IMR-90 (cell line): ENCODE measurements at regions not wholly inside any gene's neighbourhood (a gene's known extent, or its start where the extent isn't known, plus 50 kb on each side); places are given as distances from the start of the nearest gene placed in this dataset.

Experiments used
- ATAC-seq: fragments of 200-7000 bp; cut with Tn5 transposase; 2 replicates; pipeline ENCODE4 v1.9.1; 2020; ENCODE audit warnings: low read depth, mild to moderate bottlenecking, moderate library complexity
- BruUV-seq: library from RNA; stranded (reverse); fragments of 400-500 nt; replicated peaks from 2 replicates; lab custom pipeline; 2021; lab: Mats Ljungman, UMichigan
- CTCF ChIA-PET: fragments of 300-600 bp; formaldehyde crosslinking; extraction: SDS; loops from one replicate; lab custom pipeline; 2021; ENCODE audit warnings: antibody characterized with exemption; lab: Yijun Ruan, JAX
- POLR2A ChIA-PET: fragments of 300-600 bp; sonication (Branson Sonifier 250); formaldehyde crosslinking; loops from one replicate; lab custom pipeline; 2022; ENCODE audit warnings: antibody characterized with exemption; ENCODE audit not compliant: unreplicated experiment; lab: Charles Lee
- DNase-seq: peaks from one replicate; pipeline ENCODE4 v3.0.0; 2013
- H2AFZ ChIP-seq: replicated peaks from 2 replicates; pipeline ENCODE3; 2013; ENCODE audit warnings: low read length, mild to moderate bottlenecking; ENCODE audit not compliant: poor library complexity
- H2AK5ac ChIP-seq: 2 replicates; pipeline ENCODE4 v1.6.1; 2013; ENCODE audit warnings: low read depth, low read length, inconsistent platforms
- H2AK9ac ChIP-seq: replicated peaks from 2 replicates; pipeline ENCODE3; 2013; ENCODE audit warnings: mild to moderate bottlenecking, low read depth, low read length, moderate library complexity; ENCODE audit not compliant: poor library complexity
- H2BK120ac ChIP-seq: 2 replicates; pipeline ENCODE4 v1.6.1; 2013; ENCODE audit warnings: low read depth, low read length, inconsistent platforms
- H2BK15ac ChIP-seq: 3 replicates; pipeline ENCODE4 v1.6.1; 2013; ENCODE audit warnings: low read depth, low read length, inconsistent platforms
- H2BK20ac ChIP-seq: 2 replicates; pipeline ENCODE4 v1.6.1; 2013; ENCODE audit warnings: low read depth, mild to moderate bottlenecking, inconsistent platforms, low read length, moderate library complexity
- H2BK5ac ChIP-seq: 2 replicates; pipeline ENCODE4 v1.6.1; 2013; ENCODE audit warnings: mild to moderate bottlenecking, low read depth, low read length, inconsistent platforms; ENCODE audit not compliant: poor library complexity, severe bottlenecking
- H3K14ac ChIP-seq: replicated peaks from 2 replicates; pipeline ENCODE4 v1.6.1; 2013; ENCODE audit warnings: low read depth, low read length, inconsistent platforms
- H3K18ac ChIP-seq: 2 replicates; pipeline ENCODE4 v1.6.1; 2013; ENCODE audit warnings: low read depth, low read length, control low read depth
- H3K23ac ChIP-seq: 2 replicates; pipeline ENCODE4 v1.6.1; 2013; ENCODE audit warnings: low read depth, low read length, inconsistent platforms
- H3K27ac ChIP-seq: 2 replicates; pipeline ENCODE4 v1.5.1; 2013; ENCODE audit warnings: mild to moderate bottlenecking, control low read depth, low read length; ENCODE audit not compliant: insufficient read depth
- H3K27me3 ChIP-seq: 2 replicates; pipeline ENCODE4 v1.6.1; 2013; ENCODE audit warnings: low read length; ENCODE audit not compliant: control insufficient read depth, insufficient read depth
- H3K36me3 ChIP-seq: 2 replicates; pipeline ENCODE4 v1.6.1; 2013; ENCODE audit warnings: low read length, mixed read lengths; ENCODE audit not compliant: control insufficient read depth, insufficient read depth
- H3K4ac ChIP-seq: 2 replicates; pipeline ENCODE4 v1.6.1; 2013; ENCODE audit warnings: low read depth, low read length, inconsistent platforms
- H3K4me1 ChIP-seq: 2 replicates; pipeline ENCODE4 v1.6.1; 2013; ENCODE audit warnings: low read length, mixed read lengths; ENCODE audit not compliant: control insufficient read depth, insufficient read depth
- H3K4me2 ChIP-seq: 2 replicates; pipeline ENCODE4 v1.6.1; 2013; ENCODE audit warnings: low read depth, mild to moderate bottlenecking, control low read depth, low read length, moderate library complexity
- H3K4me3 ChIP-seq: 2 replicates; pipeline ENCODE4 v1.5.1; 2013; ENCODE audit warnings: low read depth, mild to moderate bottlenecking, control low read depth, low read length, moderate library complexity; ENCODE audit not compliant: insufficient read depth
- H3K56ac ChIP-seq: 2 replicates; pipeline ENCODE4 v1.6.1; 2013; ENCODE audit warnings: low read length, inconsistent platforms; ENCODE audit not compliant: insufficient read depth; ENCODE audit errors: extremely low read depth
- H3K79me1 ChIP-seq, 2 experiments: 2 replicates each; pipeline ENCODE4 v1.6.1; 2013; ENCODE audit warnings: low read length in 2 of 2, inconsistent platforms in 1 of 2, low read depth in 1 of 2
- H3K9ac ChIP-seq: 2 replicates; pipeline ENCODE4 v1.6.1; 2013; ENCODE audit warnings: low read depth, low read length, control low read depth
- H3K9me1 ChIP-seq: 2 replicates; pipeline ENCODE4 v1.6.1; 2013; ENCODE audit warnings: low read length, inconsistent platforms; ENCODE audit not compliant: insufficient read depth
- H3K9me3 ChIP-seq: 2 replicates; pipeline ENCODE4 v1.6.1; 2013; ENCODE audit warnings: low read length; ENCODE audit not compliant: control insufficient read depth, insufficient read depth
- H4K20me1 ChIP-seq: 2 replicates; pipeline ENCODE4 v1.6.1; 2013; ENCODE audit warnings: low read length, inconsistent platforms; ENCODE audit not compliant: insufficient read depth
- H4K5ac ChIP-seq: 2 replicates; pipeline ENCODE4 v1.6.1; 2013; ENCODE audit warnings: mild to moderate bottlenecking, low read depth, low read length, control low read depth
- H4K8ac ChIP-seq, 2 experiments: 2 replicates each; pipeline ENCODE4 v1.6.1; 2013; ENCODE audit warnings: low read depth in 2 of 2, low read length in 2 of 2, control low read depth in 1 of 2, inconsistent platforms in 1 of 2
- H4K91ac ChIP-seq: 2 replicates; pipeline ENCODE4 v1.6.1; 2013; ENCODE audit warnings: low read depth, low read length, inconsistent platforms; ENCODE audit not compliant: insufficient read depth
- BHLHE40 ChIP-seq: fragments of 150-350 bp; IDR thresholded peaks from 2 replicates; pipeline ENCODE4 v1.6.1; 2016; ENCODE audit warnings: mild to moderate bottlenecking, low read depth, low read length
- CEBPB ChIP-seq: IDR thresholded peaks from 2 replicates; pipeline ENCODE4 v1.6.1; 2012; ENCODE audit warnings: low read depth, low read length, improper control_type of control experiment
- CHD1 ChIP-seq: IDR thresholded peaks from 2 replicates; pipeline ENCODE4 v1.6.1; 2012; ENCODE audit warnings: low read depth, low read length, improper control_type of control experiment
- FOS ChIP-seq: fragments of 150-350 bp; IDR thresholded peaks from 2 replicates; pipeline ENCODE4 v1.6.1; 2016; ENCODE audit warnings: low read depth, low read length
- MAFK ChIP-seq: IDR thresholded peaks from 2 replicates; pipeline ENCODE4 v1.6.1; 2012; ENCODE audit warnings: low read depth, low read length, improper control_type of control experiment
- MAZ ChIP-seq: IDR thresholded peaks from 2 replicates; pipeline ENCODE4 v1.6.1; 2012; ENCODE audit warnings: low read depth, mild to moderate bottlenecking, low read length, improper control_type of control experiment, moderate library complexity, borderline replicate concordance
- MXI1 ChIP-seq: IDR thresholded peaks from 2 replicates; pipeline ENCODE4 v1.6.1; 2012; ENCODE audit warnings: low read depth, mild to moderate bottlenecking, low read length, moderate library complexity, borderline replicate concordance
- NFE2L2 ChIP-seq: fragments of 150-350 bp; IDR thresholded peaks from 2 replicates; pipeline ENCODE4 v1.6.1; 2016; ENCODE audit warnings: low read depth, mild to moderate bottlenecking, low read length
- POLR2A ChIP-seq: IDR thresholded peaks from 2 replicates; pipeline ENCODE4 v1.6.1; 2012; ENCODE audit warnings: mild to moderate bottlenecking, low read depth, low read length
- RAD21 ChIP-seq: IDR thresholded peaks from 2 replicates; pipeline ENCODE4 v1.6.1; 2012; ENCODE audit warnings: low read length, improper control_type of control experiment
- RCOR1 ChIP-seq: IDR thresholded peaks from 2 replicates; pipeline ENCODE4 v1.6.1; 2012; ENCODE audit warnings: mild to moderate bottlenecking, low read length, improper control_type of control experiment; ENCODE audit not compliant: insufficient replicate concordance
- RFX5 ChIP-seq: IDR thresholded peaks from 2 replicates; pipeline ENCODE4 v1.8.0; 2012; ENCODE audit warnings: low read depth, mild to moderate bottlenecking, low read length, moderate library complexity
- SMC3 ChIP-seq: fragments of 150-350 bp; IDR thresholded peaks from 2 replicates; pipeline ENCODE4 v1.6.1; 2016; ENCODE audit warnings: low read depth, mild to moderate bottlenecking, antibody characterized with exemption, low read length, moderate library complexity
- dilution Hi-C: fragments of 300-500 bp; cut with HindIII; formaldehyde crosslinking; loops from one replicate; pipeline ENCODE4 v1.14.3; 2018; ENCODE audit warnings: low sequenced_read_pairs; ENCODE audit not compliant: unreplicated experiment
- in situ Hi-C: fragments of 300-500 bp; cut with MboI; formaldehyde crosslinking; loops from 3 replicates; pipeline ENCODE4 v1.14.3; 2019; ENCODE audit warnings: low sequenced_read_pairs, inconsistent platforms, mixed read lengths
- intact Hi-C: fragments of 100-400 bp; cut with micrococcal nuclease; formaldehyde crosslinking; loops from 2 replicates; pipeline ENCODE4 v1.10.0; 2022
- TF ChIP-seq, protein P1 (sequence below): fragments of 150-350 bp; IDR thresholded peaks from 2 replicates; pipeline ENCODE4 v1.6.1; 2016; ENCODE audit warnings: low read depth, mild to moderate bottlenecking, low read length, moderate library complexity, borderline replicate concordance
- TF ChIP-seq, protein P2 (sequence below): fragments of 150-350 bp; IDR thresholded peaks from 2 replicates; pipeline ENCODE4 v1.6.1; 2017; ENCODE audit warnings: mild to moderate bottlenecking, antibody characterized with exemption, low read length, low read depth
- TF ChIP-seq, protein P3 (sequence below): conservative IDR thresholded peaks from 2 replicates; pipeline ENCODE4 v1.5.1; 2012; ENCODE audit warnings: mild to moderate bottlenecking, low read depth, low read length, improper control_type of control experiment

DNA sequence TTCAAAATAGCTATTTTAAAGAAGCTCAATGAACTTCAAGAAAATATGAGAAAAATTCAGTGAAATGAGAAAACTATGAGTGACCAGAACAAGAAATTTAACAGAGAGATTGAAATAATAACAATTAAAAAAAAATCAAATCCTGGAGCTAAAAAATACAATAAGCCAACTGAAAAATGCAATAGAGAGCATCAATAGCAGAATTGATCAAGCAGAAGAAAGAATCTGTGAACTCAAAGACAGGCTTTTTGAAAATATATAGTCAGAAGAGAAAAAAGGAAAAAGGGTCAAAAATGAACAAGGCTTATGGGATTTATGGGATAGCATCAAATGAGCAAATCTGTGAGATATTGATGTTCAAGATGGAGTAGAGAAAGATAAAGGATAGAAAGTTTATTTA, 133.0 kb downstream of the OTUD1 start:
- TF ChIP-seq MAZ (no peak), CEBPB (no peak), SMC3 (no peak), NFE2L2 (no peak), BHLHE40 (no peak), MAFK (no peak), MXI1 (no peak), CHD1 (no peak), POLR2A (no peak), RCOR1 (no peak), RFX5 (no peak), RAD21 (no peak), FOS (no peak)
- TF ChIP-seq, protein P1, sequence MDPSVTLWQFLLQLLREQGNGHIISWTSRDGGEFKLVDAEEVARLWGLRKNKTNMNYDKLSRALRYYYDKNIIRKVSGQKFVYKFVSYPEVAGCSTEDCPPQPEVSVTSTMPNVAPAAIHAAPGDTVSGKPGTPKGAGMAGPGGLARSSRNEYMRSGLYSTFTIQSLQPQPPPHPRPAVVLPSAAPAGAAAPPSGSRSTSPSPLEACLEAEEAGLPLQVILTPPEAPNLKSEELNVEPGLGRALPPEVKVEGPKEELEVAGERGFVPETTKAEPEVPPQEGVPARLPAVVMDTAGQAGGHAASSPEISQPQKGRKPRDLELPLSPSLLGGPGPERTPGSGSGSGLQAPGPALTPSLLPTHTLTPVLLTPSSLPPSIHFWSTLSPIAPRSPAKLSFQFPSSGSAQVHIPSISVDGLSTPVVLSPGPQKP, result no peak
- TF ChIP-seq, protein P2, sequence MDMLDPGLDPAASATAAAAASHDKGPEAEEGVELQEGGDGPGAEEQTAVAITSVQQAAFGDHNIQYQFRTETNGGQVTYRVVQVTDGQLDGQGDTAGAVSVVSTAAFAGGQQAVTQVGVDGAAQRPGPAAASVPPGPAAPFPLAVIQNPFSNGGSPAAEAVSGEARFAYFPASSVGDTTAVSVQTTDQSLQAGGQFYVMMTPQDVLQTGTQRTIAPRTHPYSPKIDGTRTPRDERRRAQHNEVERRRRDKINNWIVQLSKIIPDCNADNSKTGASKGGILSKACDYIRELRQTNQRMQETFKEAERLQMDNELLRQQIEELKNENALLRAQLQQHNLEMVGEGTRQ, result no peak
- TF ChIP-seq, protein P3, sequence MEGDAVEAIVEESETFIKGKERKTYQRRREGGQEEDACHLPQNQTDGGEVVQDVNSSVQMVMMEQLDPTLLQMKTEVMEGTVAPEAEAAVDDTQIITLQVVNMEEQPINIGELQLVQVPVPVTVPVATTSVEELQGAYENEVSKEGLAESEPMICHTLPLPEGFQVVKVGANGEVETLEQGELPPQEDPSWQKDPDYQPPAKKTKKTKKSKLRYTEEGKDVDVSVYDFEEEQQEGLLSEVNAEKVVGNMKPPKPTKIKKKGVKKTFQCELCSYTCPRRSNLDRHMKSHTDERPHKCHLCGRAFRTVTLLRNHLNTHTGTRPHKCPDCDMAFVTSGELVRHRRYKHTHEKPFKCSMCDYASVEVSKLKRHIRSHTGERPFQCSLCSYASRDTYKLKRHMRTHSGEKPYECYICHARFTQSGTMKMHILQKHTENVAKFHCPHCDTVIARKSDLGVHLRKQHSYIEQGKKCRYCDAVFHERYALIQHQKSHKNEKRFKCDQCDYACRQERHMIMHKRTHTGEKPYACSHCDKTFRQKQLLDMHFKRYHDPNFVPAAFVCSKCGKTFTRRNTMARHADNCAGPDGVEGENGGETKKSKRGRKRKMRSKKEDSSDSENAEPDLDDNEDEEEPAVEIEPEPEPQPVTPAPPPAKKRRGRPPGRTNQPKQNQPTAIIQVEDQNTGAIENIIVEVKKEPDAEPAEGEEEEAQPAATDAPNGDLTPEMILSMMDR, result no peak
- in situ Hi-C loops (no loop called here), dilution Hi-C loops (no loop called here), intact Hi-C loops (no loop called here)
- no peak for ATAC-seq
- no peak overlapping the region for H2BK15ac ChIP-seq
- H3K56ac ChIP-seq, result no peak overlapping the region
- H3K23ac ChIP-seq, result no peak overlapping the region
- H4K8ac ChIP-seq, result no peak overlapping the region
- H4K91ac ChIP-seq, result no peak overlapping the region
- no peaks in the 10 kb centered on the region for H3K9me1 ChIP-seq
- no peak overlapping the region for H3K14ac ChIP-seq
- H3K79me1 ChIP-seq, result no peaks in the 10 kb centered on the region
- no peak overlapping the region for H2BK20ac ChIP-seq
- no peak overlapping the region for H2AK9ac ChIP-seq
- no peak overlapping the region for H3K27ac ChIP-seq
- POLR2A ChIA-PET, result no interaction called here
- peaks cover 14% of the 10 kb centered on the region for H3K9me3 ChIP-seq
- H4K5ac ChIP-seq, result no peak overlapping the region
- H3K4ac ChIP-seq, result no peak overlapping the region
- no peaks in the 10 kb centered on the region for H3K27me3 ChIP-seq
- no peak overlapping the region for H3K4me2 ChIP-seq
- H3K36me3 ChIP-seq, result no peaks in the 10 kb centered on the region
- no peaks in the 10 kb centered on the region for H3K4me1 ChIP-seq
- no peak overlapping the region for H2BK5ac ChIP-seq
- H2AK5ac ChIP-seq, result no peak overlapping the region
- H3K18ac ChIP-seq, result no peak overlapping the region
- CTCF ChIA-PET, result no interaction called here
- H3K9ac ChIP-seq, result no peak overlapping the region
- no peak overlapping the region for H2BK120ac ChIP-seq
- no peak for DNase-seq
- no peaks in the 10 kb centered on the region for H4K20me1 ChIP-seq
- no TSS peak for BruUV-seq
- H2AFZ ChIP-seq, result no peak overlapping the region
- no peak overlapping the region for H3K4me3 ChIP-seq
